ENCODE measurements at regions not wholly inside any gene's neighbourhood (a gene's known extent, or its start where the extent isn't known, plus 50 kb on each side); places are given as distances from the start of the nearest gene placed in this dataset.

GRCh38 chr14:30389134-30389876, 169.7 kb upstream of the G2E3 start:
- TF ChIP-seq, protein P1, sequence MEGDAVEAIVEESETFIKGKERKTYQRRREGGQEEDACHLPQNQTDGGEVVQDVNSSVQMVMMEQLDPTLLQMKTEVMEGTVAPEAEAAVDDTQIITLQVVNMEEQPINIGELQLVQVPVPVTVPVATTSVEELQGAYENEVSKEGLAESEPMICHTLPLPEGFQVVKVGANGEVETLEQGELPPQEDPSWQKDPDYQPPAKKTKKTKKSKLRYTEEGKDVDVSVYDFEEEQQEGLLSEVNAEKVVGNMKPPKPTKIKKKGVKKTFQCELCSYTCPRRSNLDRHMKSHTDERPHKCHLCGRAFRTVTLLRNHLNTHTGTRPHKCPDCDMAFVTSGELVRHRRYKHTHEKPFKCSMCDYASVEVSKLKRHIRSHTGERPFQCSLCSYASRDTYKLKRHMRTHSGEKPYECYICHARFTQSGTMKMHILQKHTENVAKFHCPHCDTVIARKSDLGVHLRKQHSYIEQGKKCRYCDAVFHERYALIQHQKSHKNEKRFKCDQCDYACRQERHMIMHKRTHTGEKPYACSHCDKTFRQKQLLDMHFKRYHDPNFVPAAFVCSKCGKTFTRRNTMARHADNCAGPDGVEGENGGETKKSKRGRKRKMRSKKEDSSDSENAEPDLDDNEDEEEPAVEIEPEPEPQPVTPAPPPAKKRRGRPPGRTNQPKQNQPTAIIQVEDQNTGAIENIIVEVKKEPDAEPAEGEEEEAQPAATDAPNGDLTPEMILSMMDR (IDR thresholded peaks at IDR 0.05), result no peak
- TF ChIP-seq SIN3A (IDR thresholded peaks at IDR 0.05; ENCODE audit: borderline replicate concordance, low read depth, low read length) (no peak), RAD21 (IDR thresholded peaks at IDR 0.05; ENCODE audit: low read length) (no peak), RFX5 (IDR thresholded peaks at IDR 0.05; ENCODE audit: low read length) (no peak), FOXM1 (IDR thresholded peaks at IDR 0.05; ENCODE audit: low read depth) (no peak), GABPA (IDR thresholded peaks at IDR 0.05; ENCODE audit: low read depth) (no peak), TAF1 (IDR thresholded peaks at IDR 0.05; ENCODE audit: borderline replicate concordance, low read depth, low read length) (no peak), RCOR1 (IDR thresholded peaks at IDR 0.05; ENCODE audit: low read length) (no peak), ZBTB33 (IDR thresholded peaks at IDR 0.05; ENCODE audit: borderline replicate concordance, low read depth) (no peak), USF2 (IDR thresholded peaks at IDR 0.05; ENCODE audit: borderline replicate concordance, low read depth, low read length) (no peak), POLR2AphosphoS5 (IDR thresholded peaks at IDR 0.05; ENCODE audit: low read depth, low read length) (no peak), TCF12 (IDR thresholded peaks at IDR 0.05) (no peak), NFIC (IDR thresholded peaks at IDR 0.05; ENCODE audit: borderline replicate concordance) (no peak)

Measured in SK-N-SH (cell line).